Endothelial cell of umbilical vein (primary cell): ENCODE measurements at regions not wholly inside any gene's neighbourhood (a gene's known extent, or its start where the extent isn't known, plus 50 kb on each side); places are given as distances from the start of the nearest gene placed in this dataset.

Experiments used
- BruUV-seq: library from RNA; stranded (reverse); fragments of 400-500 nt; replicated peaks from 2 replicates; lab custom pipeline; 2021; lab: Mats Ljungman, UMichigan
- CTCF ChIA-PET: fragments of 300-600, 350-600 bp; sonication (Branson Sonifier 250); formaldehyde crosslinking; loops from one replicate; lab custom pipeline; 2021; ENCODE audit warnings: antibody characterized with exemption, inconsistent platforms; lab: Charles Lee
- POLR2A ChIA-PET: fragments of 300-600, 350-600 bp; sonication (Branson Sonifier 250); formaldehyde crosslinking; loops from one replicate; lab custom pipeline; 2021; ENCODE audit warnings: antibody characterized with exemption, inconsistent platforms; lab: Charles Lee
- DNase-seq: peaks from one replicate; pipeline ENCODE4 v3.0.0-alpha.2; 2011; ENCODE audit warnings: low read depth, low spot score
- FAIRE-seq: peaks from 2 replicates; lab custom pipeline; 2011; peaks lifted over from hg19 to GRCh38; lab: Jason Lieb, UNC
- H2AFZ ChIP-seq: 2 replicates; pipeline ENCODE4 v1.6.0; 2012; ENCODE audit warnings: low read depth, low read length, control low read depth, inconsistent platforms
- H3K27ac ChIP-seq: 2 replicates; pipeline ENCODE4 v1.5.1; 2011; ENCODE audit warnings: low read depth, mild to moderate bottlenecking, control low read depth, low read length, moderate library complexity; ENCODE audit not compliant: insufficient read depth
- H3K27me3 ChIP-seq, 2 experiments: 2 replicates each; pipeline versions ENCODE4 v1.6.0 to v1.6.1; 2011; ENCODE audit warnings: low read length in 2 of 2, mixed read lengths in 1 of 2; ENCODE audit not compliant: control insufficient read depth in 2 of 2, insufficient read depth in 2 of 2
- H3K36me3 ChIP-seq, 2 experiments: 2 replicates in 1 of 2; 3 replicates in 1 of 2; pipeline ENCODE4 v1.5.1; 2011; ENCODE audit warnings: low read length in 2 of 2, mild to moderate bottlenecking in 1 of 2, moderate library complexity in 1 of 2; ENCODE audit not compliant: control insufficient read depth in 2 of 2, insufficient read depth in 2 of 2; ENCODE audit errors: extremely low read depth in 1 of 2
- H3K4me1 ChIP-seq: 3 replicates; pipeline ENCODE4 v1.5.1; 2011; ENCODE audit warnings: mild to moderate bottlenecking, low read length; ENCODE audit not compliant: control insufficient read depth, insufficient read depth; ENCODE audit errors: extremely low read depth
- H3K4me2 ChIP-seq: 2 replicates; pipeline ENCODE4 v1.6.1; 2011; ENCODE audit warnings: low read length, control low read depth, mixed read lengths; ENCODE audit not compliant: insufficient read depth
- H3K4me3 ChIP-seq, 3 experiments: fragments of 200-600 bp in 1 of 3; sonication (generic), shearing (Covaris generic) in 1 of 3; replicated peaks in 1 of 3; 2 replicates each; pipeline ENCODE4 v1.5.1; 2011 to 2016; ENCODE audit warnings: control low read depth in 3 of 3, low read length in 3 of 3, mild to moderate bottlenecking in 2 of 3, inconsistent platforms in 1 of 3, low read depth in 1 of 3, moderate library complexity in 1 of 3; ENCODE audit not compliant: insufficient read depth in 1 of 3
- H3K79me2 ChIP-seq: 2 replicates; pipeline ENCODE4 v1.6.0; 2012; ENCODE audit warnings: low read length, inconsistent platforms; ENCODE audit not compliant: control insufficient read depth, insufficient read depth
- H3K9ac ChIP-seq: replicated peaks from 2 replicates; pipeline ENCODE3; 2011; ENCODE audit warnings: low read length, control low read depth; ENCODE audit not compliant: insufficient read depth; ENCODE audit errors: extremely low read depth
- H3K9me1 ChIP-seq: replicated peaks from 3 replicates; pipeline ENCODE4 v1.6.0; 2011; ENCODE audit warnings: mild to moderate bottlenecking, low read length; ENCODE audit not compliant: control insufficient read depth, insufficient read depth; ENCODE audit errors: extremely low read depth
- H3K9me3 ChIP-seq: replicated peaks from 2 replicates; pipeline ENCODE4 v1.5.1; 2012; ENCODE audit warnings: low read length, inconsistent platforms; ENCODE audit not compliant: control insufficient read depth, insufficient read depth
- H4K20me1 ChIP-seq: replicated peaks from 2 replicates; pipeline ENCODE3; 2011; ENCODE audit warnings: mild to moderate bottlenecking, low read length; ENCODE audit not compliant: control insufficient read depth, insufficient read depth; ENCODE audit errors: extremely low read depth
- EZH2 ChIP-seq: IDR thresholded peaks from 2 replicates; pipeline ENCODE4 v1.6.1; 2012; ENCODE audit warnings: borderline replicate concordance, low read depth, mild to moderate bottlenecking, moderate library complexity, low read length, inconsistent platforms; ENCODE audit not compliant: severe bottlenecking
- FOS ChIP-seq: IDR thresholded peaks from 2 replicates; pipeline ENCODE4 v1.6.1; 2011; ENCODE audit warnings: mild to moderate bottlenecking, low read length, moderate library complexity, borderline replicate concordance; ENCODE audit not compliant: insufficient read depth
- GATA2 ChIP-seq: IDR thresholded peaks from 2 replicates; pipeline ENCODE4 v1.7.0; 2011; ENCODE audit warnings: low read depth, mild to moderate bottlenecking, moderate library complexity, mixed read lengths, low read length; ENCODE audit not compliant: insufficient read length, insufficient read depth
- JUN ChIP-seq: IDR thresholded peaks from 2 replicates; pipeline ENCODE4 v1.6.1; 2011; ENCODE audit warnings: borderline replicate concordance, low read depth; ENCODE audit not compliant: insufficient read length, insufficient read depth
- MAX ChIP-seq: IDR thresholded peaks from 2 replicates; pipeline ENCODE4 v1.6.1; 2011; ENCODE audit not compliant: insufficient read depth, insufficient read length
- MYC ChIP-seq: IDR thresholded peaks from one replicate; pipeline ENCODE4 v1.6.1; 2011; ENCODE audit warnings: mild to moderate bottlenecking, low read depth, low read length
- POLR2A ChIP-seq: IDR thresholded peaks from 2 replicates; pipeline ENCODE4 v1.6.1; 2012; ENCODE audit warnings: low read depth, mild to moderate bottlenecking, control low read depth, low read length
- POLR2AphosphoS5 ChIP-seq: IDR thresholded peaks from 2 replicates; pipeline ENCODE4 v1.6.1; 2012; ENCODE audit warnings: low read depth, mild to moderate bottlenecking, control low read depth, low read length, moderate library complexity; ENCODE audit not compliant: insufficient read depth
- dilution Hi-C: fragments of 300-500 bp; cut with MboI; formaldehyde crosslinking; loops from one replicate; pipeline ENCODE4 v1.15.0; 2019; ENCODE audit warnings: low sequenced_read_pairs; ENCODE audit not compliant: extremely low pct_ligation_motif_present
- intact Hi-C: fragments of 100-400 bp; cut with micrococcal nuclease; formaldehyde crosslinking; loops from one replicate; pipeline ENCODE4 v1.10.0; 2022
- TF ChIP-seq, protein P1 (sequence below), 2 donors: IDR thresholded peaks; 1 replicate in 1 of 2; 2 replicates in 1 of 2; pipeline ENCODE4 v1.5.1; 2011; ENCODE audit warnings: low read length in 2 of 2, mild to moderate bottlenecking in 2 of 2, moderate library complexity in 2 of 2, control low read depth in 1 of 2, inconsistent platforms in 1 of 2, low read depth in 1 of 2; ENCODE audit not compliant: insufficient read depth in 1 of 2; ENCODE audit errors: extremely low read depth in 1 of 2

GRCh38 chr1:228935855-228936727 is 200.8 kb downstream of the RHOU start:
- no peak for TF ChIP-seq MAX
- TF ChIP-seq POLR2A: no peak
- TF ChIP-seq GATA2: no peak
- TF ChIP-seq POLR2AphosphoS5: no peak
- TF ChIP-seq, protein P1, sequence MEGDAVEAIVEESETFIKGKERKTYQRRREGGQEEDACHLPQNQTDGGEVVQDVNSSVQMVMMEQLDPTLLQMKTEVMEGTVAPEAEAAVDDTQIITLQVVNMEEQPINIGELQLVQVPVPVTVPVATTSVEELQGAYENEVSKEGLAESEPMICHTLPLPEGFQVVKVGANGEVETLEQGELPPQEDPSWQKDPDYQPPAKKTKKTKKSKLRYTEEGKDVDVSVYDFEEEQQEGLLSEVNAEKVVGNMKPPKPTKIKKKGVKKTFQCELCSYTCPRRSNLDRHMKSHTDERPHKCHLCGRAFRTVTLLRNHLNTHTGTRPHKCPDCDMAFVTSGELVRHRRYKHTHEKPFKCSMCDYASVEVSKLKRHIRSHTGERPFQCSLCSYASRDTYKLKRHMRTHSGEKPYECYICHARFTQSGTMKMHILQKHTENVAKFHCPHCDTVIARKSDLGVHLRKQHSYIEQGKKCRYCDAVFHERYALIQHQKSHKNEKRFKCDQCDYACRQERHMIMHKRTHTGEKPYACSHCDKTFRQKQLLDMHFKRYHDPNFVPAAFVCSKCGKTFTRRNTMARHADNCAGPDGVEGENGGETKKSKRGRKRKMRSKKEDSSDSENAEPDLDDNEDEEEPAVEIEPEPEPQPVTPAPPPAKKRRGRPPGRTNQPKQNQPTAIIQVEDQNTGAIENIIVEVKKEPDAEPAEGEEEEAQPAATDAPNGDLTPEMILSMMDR (IDR thresholded peaks at IDR 0.05; ENCODE audit: extremely low read depth in 1 of 2, insufficient read depth in 1 of 2, low read depth in 1 of 2, low read length in 2 of 2): no peak
- no peak for TF ChIP-seq EZH2
- no peak for TF ChIP-seq JUN
- no peak for TF ChIP-seq MYC
- TF ChIP-seq FOS: no peak

More at GRCh38 chr1:228935855-228936727, 200.8 kb downstream of the RHOU start:
- Histone ChIP-seq H4K20me1 (no peaks in the 10 kb centered on the region), H3K9ac (no peak overlapping the region), H3K9me1 (no peaks in the 10 kb centered on the region), H3K9me3 (no peaks in the 10 kb centered on the region), H3K27ac (no peak overlapping the region), H3K4me1 (peaks cover 4% of the 10 kb centered on the region), H2AFZ (no peak overlapping the region), H3K36me3 (no peaks in the 10 kb centered on the region), H3K4me3 (no peak overlapping the region), H3K79me2 (no peaks in the 10 kb centered on the region), H3K27me3 (peaks cover 0 to 1% of the 10 kb centered on the region in 2 experiments), H3K4me2 (no peak overlapping the region)
- intact Hi-C loops: no loop called here
- FAIRE-seq (no peak), DNase-seq (no peak)
- ChIA-PET POLR2A (interaction anchor here (0.7 kb wide), 1 partner anchor 148 kb away, joined by 4 read pairs; no protein-coding TSS in a partner anchor), CTCF (no interaction called here)
- BruUV-seq: no TSS peak
- dilution Hi-C loops: no loop called here
